ENCODE measurements at regions not wholly inside any gene's neighbourhood (a gene's known extent, or its start where the extent isn't known, plus 50 kb on each side); places are given as distances from the start of the nearest gene placed in this dataset.
A peak's percentile ranks its signal among the peaks of the same experiment; 100 is the strongest.

DNA sequence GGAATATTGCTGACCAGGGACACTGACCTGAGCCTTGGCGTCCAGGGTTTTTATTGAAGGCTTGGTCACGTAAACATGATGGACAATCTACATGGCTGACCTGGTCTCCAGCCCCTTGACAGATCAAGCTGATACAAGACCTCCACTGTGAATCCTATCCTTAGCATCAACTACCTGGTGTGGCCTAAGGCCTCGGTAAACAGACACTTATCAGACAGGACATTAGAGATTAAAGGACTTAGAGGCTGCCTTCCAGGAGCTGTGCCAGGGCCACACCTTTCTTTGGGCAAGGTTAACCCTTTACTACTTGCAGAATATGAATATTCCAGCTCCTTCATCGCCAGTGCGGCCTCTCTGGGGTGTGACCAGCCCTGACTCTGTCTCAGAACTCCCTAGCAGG is 104.9 kb upstream of the FOXA2 start:
- no peaks in the 10 kb centered on the region for H3K9me3 ChIP-seq
- FAIRE-seq (no peak), DNase-seq (no peak), ATAC-seq (no peak)
- no peaks in the 10 kb centered on the region for H3K36me3 ChIP-seq
- TF ChIP-seq, protein P1, sequence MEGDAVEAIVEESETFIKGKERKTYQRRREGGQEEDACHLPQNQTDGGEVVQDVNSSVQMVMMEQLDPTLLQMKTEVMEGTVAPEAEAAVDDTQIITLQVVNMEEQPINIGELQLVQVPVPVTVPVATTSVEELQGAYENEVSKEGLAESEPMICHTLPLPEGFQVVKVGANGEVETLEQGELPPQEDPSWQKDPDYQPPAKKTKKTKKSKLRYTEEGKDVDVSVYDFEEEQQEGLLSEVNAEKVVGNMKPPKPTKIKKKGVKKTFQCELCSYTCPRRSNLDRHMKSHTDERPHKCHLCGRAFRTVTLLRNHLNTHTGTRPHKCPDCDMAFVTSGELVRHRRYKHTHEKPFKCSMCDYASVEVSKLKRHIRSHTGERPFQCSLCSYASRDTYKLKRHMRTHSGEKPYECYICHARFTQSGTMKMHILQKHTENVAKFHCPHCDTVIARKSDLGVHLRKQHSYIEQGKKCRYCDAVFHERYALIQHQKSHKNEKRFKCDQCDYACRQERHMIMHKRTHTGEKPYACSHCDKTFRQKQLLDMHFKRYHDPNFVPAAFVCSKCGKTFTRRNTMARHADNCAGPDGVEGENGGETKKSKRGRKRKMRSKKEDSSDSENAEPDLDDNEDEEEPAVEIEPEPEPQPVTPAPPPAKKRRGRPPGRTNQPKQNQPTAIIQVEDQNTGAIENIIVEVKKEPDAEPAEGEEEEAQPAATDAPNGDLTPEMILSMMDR (IDR thresholded peaks at IDR 0.05) = no peak
- intact Hi-C loops (cut with DNase I) = loop anchor here (5.0 to 10.0 kb wide), 4 partner anchors 94 to 648 kb away; no protein-coding TSS in a partner anchor
- H3K27ac ChIP-seq = no peak overlapping the region
- no peaks in the 10 kb centered on the region for H3K4me1 ChIP-seq
- H3K4me3 ChIP-seq = no peak overlapping the region
- 66 to 69% methylated on average over 5 of the region's 5 CpGs for WGBS, 2 donors
- peaks cover 0 to 4% (median 0%) of the 10 kb centered on the region in 4 donors for H3K27me3 ChIP-seq

DNA sequence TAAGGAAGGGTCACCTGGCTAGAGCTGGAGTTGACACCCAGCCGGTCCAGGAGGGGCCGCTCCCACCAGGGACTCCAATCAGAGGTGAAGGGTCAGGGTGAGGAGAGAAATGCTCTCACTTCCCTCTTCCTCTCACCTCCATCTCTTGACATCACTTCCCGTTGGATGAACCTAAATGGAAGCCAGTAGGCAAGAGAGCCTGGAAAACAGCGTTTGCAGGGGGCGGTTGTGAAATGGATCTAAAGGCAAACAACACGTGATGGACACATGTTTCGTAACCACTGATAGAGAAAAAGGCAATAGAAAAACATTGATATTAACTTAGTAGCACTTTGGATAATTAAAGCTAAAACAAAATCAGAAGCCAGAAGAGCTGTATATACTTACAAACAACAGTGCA is 105.6 kb upstream of the FOXA2 start:
- H3K4me1 ChIP-seq = no peaks in the 10 kb centered on the region
- TF ChIP-seq, protein P1 (IDR thresholded peaks at IDR 0.05) = no peak
- peaks cover 0 to 4% (median 0%) of the 10 kb centered on the region in 4 donors for H3K27me3 ChIP-seq
- H3K9me3 ChIP-seq = no peaks in the 10 kb centered on the region
- no peak overlapping the region for H3K4me3 ChIP-seq
- intact Hi-C loops (cut with DNase I) = loop anchor here (5.0 to 10.0 kb wide), 5 partner anchors 95 to 655 kb away; no protein-coding TSS in a partner anchor
- H3K36me3 ChIP-seq = no peaks in the 10 kb centered on the region
- no peak for FAIRE-seq
- no peak for ATAC-seq
- WGBS, 2 donors = 64 to 69% methylated on average over 7 of the region's 7 CpGs
- DNase-seq = no peak
- H3K27ac ChIP-seq = no peak overlapping the region

- no peak for ATAC-seq
- Histone ChIP-seq H3K4me3 (no peak overlapping the region), H3K9me3 (no peaks in the 10 kb centered on the region), H3K36me3 (no peaks in the 10 kb centered on the region), H3K27ac (no peak overlapping the region), H3K27me3 (peaks cover 0 to 4% (median 0%) of the 10 kb centered on the region in 4 donors), H3K4me1 (no peaks in the 10 kb centered on the region)
- TF ChIP-seq, protein P1 (IDR thresholded peaks at IDR 0.05) = no peak
- WGBS, 2 donors = 45 to 54% methylated on average over 7 of the region's 7 CpGs
- intact Hi-C loops (cut with DNase I) = loop anchor here in 1 of 3 donors (10.0 kb wide), 1 partner anchor 654 kb away; no protein-coding TSS in a partner anchor
- no peak for FAIRE-seq
- no peak for DNase-seq
Observed at GRCh38 chr20:22690616-22691179, 106.3 kb upstream of the FOXA2 start.

DNA sequence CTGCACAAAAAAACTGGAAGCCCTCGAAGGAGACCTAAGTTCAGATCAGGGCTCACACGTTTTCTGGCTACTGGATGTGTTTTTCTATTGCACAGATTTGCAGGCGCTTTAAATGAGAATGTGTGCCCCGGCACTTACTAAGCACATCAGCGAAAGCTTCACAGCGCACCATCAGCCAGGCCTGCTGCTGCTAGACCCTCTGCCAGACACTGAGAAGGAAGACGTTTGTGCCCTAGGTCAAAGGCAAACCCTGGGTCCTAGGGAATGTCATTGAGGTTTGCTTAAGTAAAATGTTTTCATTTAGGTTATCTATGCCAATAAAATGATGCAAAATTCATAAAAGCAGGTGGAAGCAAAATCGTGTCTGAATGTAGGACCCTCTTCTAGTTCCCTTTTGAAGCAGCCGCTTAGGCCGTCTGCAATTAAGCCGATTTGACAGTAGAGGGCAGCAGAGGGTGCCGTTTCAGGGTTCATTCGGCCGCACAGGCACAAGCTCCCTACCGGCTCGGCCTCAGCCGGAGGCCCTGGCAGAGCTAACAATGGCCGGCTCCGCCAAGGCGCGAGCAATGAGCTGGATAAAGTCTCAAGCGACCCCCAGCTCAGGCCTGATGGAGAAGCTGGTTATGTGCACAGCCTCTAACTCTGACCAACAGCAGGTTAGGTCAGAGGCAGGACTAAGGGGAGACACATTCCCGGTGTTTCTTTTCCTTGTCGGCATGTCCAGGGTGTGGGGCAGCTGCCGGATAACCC is 107.2 kb upstream of the FOXA2 start:
- no peaks in the 10 kb centered on the region for H3K4me1 ChIP-seq
- intact Hi-C loops (cut with DNase I) = loop anchor here in 1 of 3 donors (10.0 kb wide), 1 partner anchor 653 kb away; no protein-coding TSS in a partner anchor
- H3K27ac ChIP-seq = no peak overlapping the region
- H3K36me3 ChIP-seq = no peaks in the 10 kb centered on the region
- FAIRE-seq (no peak), DNase-seq (peak; percentile 61 to 91 (median 79)), ATAC-seq (peak; percentile 93 to 100 (median 98))
- no peaks in the 10 kb centered on the region for H3K9me3 ChIP-seq
- WGBS, 2 donors = 22 to 24% methylated on average over 25 of the region's 25 CpGs
- peaks cover 0 to 4% (median 0%) of the 10 kb centered on the region in 4 donors for H3K27me3 ChIP-seq
- no peak overlapping the region for H3K4me3 ChIP-seq
- TF ChIP-seq, protein P1 (IDR thresholded peaks at IDR 0.05) = peak; percentile 83 to 93 (median 90)
